HepG2 (cell line): ENCODE measurements at regions not wholly inside any gene's neighbourhood (a gene's known extent, or its start where the extent isn't known, plus 50 kb on each side); places are given as distances from the start of the nearest gene placed in this dataset.
A peak's percentile ranks its signal among the peaks of the same experiment; 100 is the strongest.

ENCODE experiments used
- ATAC-seq: fragments of 200-7000 bp; cut with Tn5 transposase; 3 replicates; pipeline ENCODE4 v1.9.1; 2020; ENCODE audit warnings: mild to moderate bottlenecking, moderate library complexity
- BruUV-seq: library from RNA; stranded (reverse); fragments of 400-500 nt; replicated peaks from 2 replicates; lab custom pipeline; 2021; lab: Mats Ljungman, UMichigan
- CTCF ChIA-PET: fragments of 300-600 bp; formaldehyde crosslinking; extraction: SDS; loops from one replicate; lab custom pipeline; 2021; ENCODE audit warnings: low total read pairs, inconsistent platforms, low intra/inter-chr PET ratio; lab: Yijun Ruan, JAX
- POLR2A ChIA-PET: fragments of 350-600 bp; sonication (Branson Sonifier 250); formaldehyde crosslinking; loops from one replicate; lab custom pipeline; 2020; ENCODE audit warnings: antibody characterized with exemption, inconsistent platforms; lab: Yijun Ruan, JAX
- DNase-seq: peaks from one replicate; pipeline ENCODE4 v3.0.0-alpha.2; 2015; ENCODE audit warnings: low spot score
- FAIRE-seq: peaks from 3 replicates; lab custom pipeline; 2011; peaks lifted over from hg19 to GRCh38; lab: Jason Lieb, UNC
- H2AFZ ChIP-seq: one replicate; pipeline ENCODE4 v1.6.1; 2011; ENCODE audit warnings: low read length, inconsistent platforms
- H3K27ac ChIP-seq: fragments of 300-600 bp; 3 replicates; pipeline ENCODE4 v1.8.0; 2011; ENCODE audit warnings: mixed run types, mild to moderate bottlenecking, mixed read lengths, low read length, inconsistent platforms; ENCODE audit not compliant: insufficient read depth; ENCODE audit errors: extremely low read length
- H3K27me3 ChIP-seq, 2 experiments: fragments of 200-600 bp in 1 of 2; 2 replicates in 1 of 2; 3 replicates in 1 of 2; pipeline versions ENCODE4 v1.6.0 to v1.8.0; 2011; ENCODE audit warnings: low read length in 2 of 2, mild to moderate bottlenecking in 2 of 2, moderate library complexity in 2 of 2, inconsistent platforms in 1 of 2; ENCODE audit not compliant: insufficient read depth in 2 of 2, control insufficient read depth in 1 of 2
- H3K36me3 ChIP-seq, 2 experiments: fragments of 200-600 bp in 1 of 2; replicated peaks in 1 of 2; 2 replicates in 1 of 2; 3 replicates in 1 of 2; pipeline versions ENCODE4 v1.5.1 to v1.8.0; 2011; ENCODE audit warnings: low read length in 2 of 2, inconsistent platforms in 1 of 2; ENCODE audit not compliant: insufficient read depth in 2 of 2, control insufficient read depth in 1 of 2
- H3K4me1 ChIP-seq: 2 replicates; pipeline ENCODE4 v1.5.1; 2012; ENCODE audit warnings: low read length, inconsistent platforms; ENCODE audit not compliant: insufficient read depth
- H3K4me2 ChIP-seq: 2 replicates; pipeline ENCODE4 v1.6.0; 2011; ENCODE audit warnings: low read depth, low read length, inconsistent platforms
- H3K4me3 ChIP-seq, 3 experiments: fragments of 200-600 bp in 1 of 3; sonication (generic), shearing (Covaris generic) in 1 of 3; replicated peaks in 1 of 3; 2 replicates each; pipeline ENCODE4 v1.5.1; 2011 to 2016; ENCODE audit warnings: low read length in 3 of 3, inconsistent platforms in 2 of 3, low read depth in 2 of 3, mild to moderate bottlenecking in 2 of 3, control low read depth in 1 of 3, mixed read lengths in 1 of 3; ENCODE audit not compliant: insufficient read depth in 1 of 3
- H3K79me2 ChIP-seq: one replicate; pipeline ENCODE4 v1.6.1; 2011; ENCODE audit warnings: low read length, inconsistent platforms; ENCODE audit not compliant: insufficient read depth
- H3K9ac ChIP-seq: 2 replicates; pipeline ENCODE4 v1.6.0; 2011; ENCODE audit warnings: mild to moderate bottlenecking, low read depth, low read length, inconsistent platforms; ENCODE audit not compliant: insufficient read depth
- H3K9me3 ChIP-seq: 2 replicates; pipeline ENCODE4 v1.5.1; 2012; ENCODE audit warnings: mild to moderate bottlenecking, low read length
- H4K20me1 ChIP-seq: 2 replicates; pipeline ENCODE4 v1.6.0; 2011; ENCODE audit warnings: inconsistent platforms, mild to moderate bottlenecking, low read length, moderate library complexity; ENCODE audit not compliant: insufficient read depth
- ARID2 ChIP-seq: sonication (generic); formaldehyde crosslinking; IDR thresholded peaks from 2 replicates; pipeline ENCODE4 v1.8.1; 2022; ENCODE audit warnings: mild to moderate bottlenecking, missing genetic modification reagents, borderline replicate concordance
- CERS6 ChIP-seq: sonication (generic); formaldehyde crosslinking; IDR thresholded peaks from 2 replicates; pipeline ENCODE4 v1.5.0; 2020; ENCODE audit warnings: missing genetic modification reagents
- EZH2 ChIP-seq: conservative IDR thresholded peaks from 2 replicates; pipeline ENCODE4 v1.6.1; 2012; ENCODE audit warnings: mild to moderate bottlenecking, low read depth, low read length, moderate library complexity
- HNRNPK ChIP-seq: fragments of 200-400 bp; formaldehyde crosslinking; IDR thresholded peaks from 2 replicates; pipeline ENCODE4 v1.6.1; 2018; ENCODE audit warnings: low read length, low read depth, moderate library complexity, mild to moderate bottlenecking; ENCODE audit not compliant: poor library complexity, severe bottlenecking
- KDM2A ChIP-seq: sonication (generic); formaldehyde crosslinking; IDR thresholded peaks from 2 replicates; pipeline ENCODE4 v1.4.0; 2020; ENCODE audit warnings: low read depth, missing genetic modification reagents, borderline replicate concordance
- KLF9 ChIP-seq: IDR thresholded peaks from 2 replicates; pipeline ENCODE4 v1.6.1; 2016; ENCODE audit warnings: low read depth
- MAFF ChIP-seq: IDR thresholded peaks from 2 replicates; pipeline ENCODE4 v1.6.1; 2011; ENCODE audit warnings: low read depth, low read length, improper control_type of control experiment
- MAFK ChIP-seq, 2 experiments: IDR thresholded peaks in 1 of 2; conservative IDR thresholded peaks in 1 of 2; 2 replicates each; pipeline ENCODE4 v1.6.1; 2011; ENCODE audit warnings: improper control_type of control experiment in 2 of 2, low read length in 2 of 2
- MEF2D ChIP-seq: sonication (generic); formaldehyde crosslinking; IDR thresholded peaks from 2 replicates; pipeline ENCODE4 v1.5.1; 2020; ENCODE audit warnings: mild to moderate bottlenecking, missing genetic modification reagents
- MTF2 ChIP-seq: sonication (generic); formaldehyde crosslinking; IDR thresholded peaks from 2 replicates; pipeline ENCODE4 v1.5.0; 2020; ENCODE audit warnings: missing genetic modification reagents, borderline replicate concordance
- NCOA1 ChIP-seq: sonication (generic); formaldehyde crosslinking; IDR thresholded peaks from 2 replicates; pipeline ENCODE4 v1.9.0; 2021; ENCODE audit warnings: missing genetic modification reagents
- NCOR1 ChIP-seq: fragments of 200-600 bp; sonication (generic); IDR thresholded peaks from 2 replicates; pipeline ENCODE4 v1.7.0; 2017; ENCODE audit warnings: antibody characterized with exemption, low read length, borderline replicate concordance
- RFX3 ChIP-seq: IDR thresholded peaks from 2 replicates; pipeline ENCODE4 v1.6.1; 2016; ENCODE audit warnings: missing biosample characterization, missing genetic modification reagents
- ZBTB1 ChIP-seq: sonication (generic); formaldehyde crosslinking; IDR thresholded peaks from 2 replicates; pipeline ENCODE4 v1.4.0; 2020; ENCODE audit warnings: missing genetic modification reagents, borderline replicate concordance
- ZKSCAN5 ChIP-seq: sonication (generic); formaldehyde crosslinking; IDR thresholded peaks from 2 replicates; pipeline ENCODE4 v1.5.1; 2020; ENCODE audit warnings: mild to moderate bottlenecking, missing genetic modification reagents
- ZNF263 ChIP-seq: sonication (generic); formaldehyde crosslinking; IDR thresholded peaks from 2 replicates; pipeline ENCODE4 v1.4.0; 2020; ENCODE audit warnings: missing genetic modification reagents
- ZNF431 ChIP-seq: sonication (generic); formaldehyde crosslinking; IDR thresholded peaks from 2 replicates; pipeline ENCODE4 v1.9.0; 2022; ENCODE audit warnings: missing genetic modification reagents, low read depth, mild to moderate bottlenecking, borderline replicate concordance
- ZNF510 ChIP-seq: sonication (generic); formaldehyde crosslinking; IDR thresholded peaks from 2 replicates; pipeline ENCODE4 v1.4.0; 2020; ENCODE audit warnings: low read depth, mild to moderate bottlenecking, missing genetic modification reagents
- ZNF616 ChIP-seq: sonication (generic); formaldehyde crosslinking; IDR thresholded peaks from 2 replicates; pipeline ENCODE4 v1.5.0; 2020; ENCODE audit warnings: low read depth, mild to moderate bottlenecking, missing genetic modification reagents
- ZNF644 ChIP-seq: IDR thresholded peaks from 2 replicates; pipeline ENCODE4 v1.6.1; 2016; ENCODE audit warnings: low read depth
- WGBS: methylation state at CpG from one replicate; pipeline ENCODE4 v1.1.6; 2017; ENCODE audit warnings: low lambda C conversion rate; 5-methylcytosine and 5-hydroxymethylcytosine counted together
- in situ Hi-C: cut with HindIII; loops from 2 replicates; pipeline ENCODE4 v1.10.0; 2017; ENCODE audit warnings: low pct_unique_long_range_greater_than_20kb; ENCODE audit not compliant: extremely low pct_ligation_motif_present
- intact Hi-C: fragments of 100-400 bp; cut with micrococcal nuclease; formaldehyde crosslinking; loops from one replicate; pipeline ENCODE4 v1.10.0; 2022; ENCODE audit not compliant: unreplicated experiment

DNA sequence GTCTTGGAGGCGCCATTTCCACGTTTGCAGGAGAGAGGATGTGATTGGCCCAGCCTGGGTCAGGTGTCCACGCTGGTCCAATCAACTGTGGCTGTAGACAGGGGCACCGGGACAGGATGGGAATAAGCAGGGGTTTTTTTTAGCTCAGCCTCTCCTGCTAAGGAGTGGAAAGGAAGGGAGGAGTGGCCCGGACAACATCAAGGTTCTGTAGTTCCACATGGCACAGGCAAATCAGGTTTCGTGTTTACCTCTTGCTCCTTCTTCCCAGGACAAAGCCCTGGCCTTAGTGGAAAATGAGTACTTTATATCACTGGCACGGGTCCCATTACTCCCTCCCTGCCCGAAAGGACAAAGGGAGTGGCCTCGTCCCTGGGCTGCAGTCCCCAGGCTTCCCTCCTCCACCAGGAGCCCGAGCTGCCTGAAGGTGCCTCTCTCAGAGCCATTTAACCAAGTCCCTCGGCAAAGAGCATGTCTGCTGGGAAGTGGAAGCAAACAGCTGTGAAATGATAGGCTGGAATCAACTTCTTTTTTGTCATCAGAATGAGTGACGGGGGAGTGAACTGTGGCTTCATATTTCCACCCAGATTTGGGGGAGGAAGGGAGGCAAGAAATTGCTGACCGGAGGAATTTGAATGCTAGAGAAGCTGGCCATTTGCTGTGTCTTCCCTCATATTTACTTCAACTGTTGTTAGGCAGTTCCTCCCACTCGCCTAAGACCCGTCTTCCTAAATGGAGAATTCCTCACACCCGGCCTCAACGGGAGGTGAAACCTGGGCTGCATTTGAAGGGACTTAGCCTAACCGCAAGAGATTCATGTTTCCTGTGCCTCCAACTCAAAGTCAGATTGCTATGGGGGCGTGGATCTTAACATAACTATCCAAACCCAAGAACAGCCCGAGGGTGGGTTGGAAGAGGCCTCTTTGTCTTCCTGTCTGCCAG is 84.9 kb upstream of the SLC44A3 start:
- Histone ChIP-seq H3K4me3 (no peak overlapping the region), H4K20me1 (no peaks in the 10 kb centered on the region), H3K27me3 (no peaks in the 10 kb centered on the region), H3K36me3 (no peaks in the 10 kb centered on the region; a peak in 1 of 5 replicates), H2AFZ (no peak overlapping the region), H3K9me3 (no peaks in the 10 kb centered on the region), H3K4me2 (no peak overlapping the region), H3K27ac (no peak overlapping the region), H3K9ac (no peak overlapping the region), H3K79me2 (no peaks in the 10 kb centered on the region), H3K4me1 (peaks cover 32% of the 10 kb centered on the region)
- CTCF ChIA-PET, result no interaction called here
- in situ Hi-C loops, result no loop called here
- DNase-seq (no peak), FAIRE-seq (no peak), ATAC-seq (no peak)
- no TSS peak for BruUV-seq
- WGBS, result 96% methylated on average over 20 of the region's 20 CpGs
- POLR2A ChIA-PET, result no interaction called here
- TF ChIP-seq MAFK (conservative IDR thresholded peaks at IDR 0.05 in 1 of 2, IDR thresholded peaks at IDR 0.05 in 1 of 2; ENCODE audit: low read length in 2 of 2), result peak; percentile 87 to 88
- peak; percentile 87 for TF ChIP-seq MAFF
- TF ChIP-seq ZNF510, result no peak
- intact Hi-C loops, result no loop called here

- intact Hi-C loops, result no loop called here
- TF ChIP-seq KLF9 (no peak), RFX3 (CRISPR knock-in tag) (no peak), MTF2 (CRISPR knock-in tag) (no peak), NCOA1 (no peak), HNRNPK (no peak), NCOR1 (no peak), ZNF431 (no peak), KDM2A (CRISPR knock-in tag) (no peak), MEF2D (no peak), CERS6 (no peak), ZNF644 (CRISPR knock-in tag) (no peak), EZH2 (no peak), ZNF263 (CRISPR knock-in tag) (no peak), ZKSCAN5 (CRISPR knock-in tag) (no peak), ZBTB1 (CRISPR knock-in tag) (no peak), ZNF616 (CRISPR knock-in tag) (no peak), ARID2 (CRISPR knock-in tag) (no peak)
Observed at GRCh38 chr1:94731891-94732290, 88.3 kb upstream of the SLC44A3 start.

More at GRCh38 chr1:94731891-94732290, 88.3 kb upstream of the SLC44A3 start:
- H3K27me3 ChIP-seq, result no peaks in the 10 kb centered on the region
- POLR2A ChIA-PET, result no interaction called here
- H3K27ac ChIP-seq, result no peak overlapping the region
- WGBS, result 63% methylated on average over 1 of the region's 1 CpG
- H3K4me3 ChIP-seq, result no peak overlapping the region
- H3K79me2 ChIP-seq, result no peaks in the 10 kb centered on the region
- no peak overlapping the region for H3K9ac ChIP-seq
- no peak for ATAC-seq
- no TSS peak for BruUV-seq
- no peak overlapping the region for H2AFZ ChIP-seq
- no peak overlapping the region for H3K4me2 ChIP-seq
- CTCF ChIA-PET, result no interaction called here
- no peaks in the 10 kb centered on the region; a peak in 1 of 5 replicates for H3K36me3 ChIP-seq
- no peak for DNase-seq
- H3K4me1 ChIP-seq, result peaks cover 39% of the 10 kb centered on the region
- in situ Hi-C loops, result no loop called here
- H3K9me3 ChIP-seq, result no peaks in the 10 kb centered on the region
- H4K20me1 ChIP-seq, result no peaks in the 10 kb centered on the region
- no peak for FAIRE-seq
